ENCODE measurements at regions not wholly inside any gene's neighbourhood (a gene's known extent, or its start where the extent isn't known, plus 50 kb on each side); places are given as distances from the start of the nearest gene placed in this dataset.
A peak's percentile ranks its signal among the peaks of the same experiment; 100 is the strongest.

- no peak for TF ChIP-seq AR (CRISPR knock-in tag; IDR thresholded peaks at IDR 0.05)
- TF ChIP-seq CTCF (IDR thresholded peaks at IDR 0.05): no peak
- TF ChIP-seq TCF7 (CRISPR knock-in tag; IDR thresholded peaks at IDR 0.05; ENCODE audit: low read depth): no peak
- no peak for TF ChIP-seq SOX15 (CRISPR knock-in tag; IDR thresholded peaks at IDR 0.05)
- no peak for TF ChIP-seq NFATC4 (CRISPR knock-in tag; IDR thresholded peaks at IDR 0.05)
- TF ChIP-seq ZNF423 (CRISPR knock-in tag; IDR thresholded peaks at IDR 0.05): no peak
- no peak for TF ChIP-seq PRDM15 (CRISPR knock-in tag; IDR thresholded peaks at IDR 0.05)
Measured at GRCh38 chr14:97385727-97386126, 588.5 kb downstream of the VRK1 start (continued).

DNA sequence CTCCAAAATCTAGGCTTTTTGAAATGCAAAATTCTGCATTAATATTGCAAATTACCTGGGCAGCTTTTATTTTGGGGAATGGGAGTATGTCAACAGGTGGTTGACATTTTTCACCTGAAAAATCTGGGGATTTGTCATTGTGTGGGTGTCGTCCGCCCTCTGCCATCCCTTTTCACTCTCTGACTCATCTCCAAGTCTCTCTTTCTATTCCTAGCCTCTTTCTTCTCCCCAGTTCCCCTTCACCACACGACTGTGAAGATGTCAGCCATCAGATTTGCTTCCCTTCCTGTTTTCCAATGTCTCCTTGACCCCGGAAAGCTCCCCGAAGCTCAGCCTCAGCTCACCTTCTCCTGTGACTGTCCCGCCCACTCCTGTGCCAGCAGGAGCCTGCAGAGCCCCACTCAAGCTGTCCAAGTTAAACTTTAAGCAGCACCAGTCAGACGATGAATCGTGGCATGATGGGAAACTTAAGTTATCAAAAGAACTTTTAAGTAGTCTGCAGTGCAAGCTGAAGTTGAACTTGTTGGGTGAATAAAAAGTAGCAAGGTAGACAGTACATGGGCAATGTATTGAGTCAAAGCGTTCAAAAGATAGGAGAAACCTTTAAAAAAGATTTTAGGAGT, 590.2 kb downstream of the VRK1 start:
- no peaks in the 10 kb centered on the region for H3K9me3 Mint-ChIP-seq
- peaks cover 13% of the 10 kb centered on the region for H3K27me3 Mint-ChIP-seq (ENCODE audit: low read depth)
- POLR2A ChIA-PET: no interaction called here
- ATAC-seq (peak; percentile 31; the same call in 1 of the 2 replicates), DNase-seq (ENCODE audit: low spot score) (no peak)
- CTCF ChIA-PET: no interaction called here
- H3K27ac Mint-ChIP-seq: peak overlapping the region; percentile 20; the same call in 1 of the 2 replicates
- H3K4me1 Mint-ChIP-seq: peaks cover 50% of the 10 kb centered on the region
- peak overlapping the region; percentile 23; the same call in 1 of the 2 replicates for H3K4me3 Mint-ChIP-seq
- TF ChIP-seq PRDM15 (CRISPR knock-in tag; IDR thresholded peaks at IDR 0.05) (no peak), NR3C1 (CRISPR knock-in tag; conservative IDR thresholded peaks at IDR 0.05; ENCODE audit: low read depth) (no peak), MAX (CRISPR knock-in tag; IDR thresholded peaks at IDR 0.05) (peak; percentile 28; the same call in 1 of the 2 replicates)
- no peaks in the 10 kb centered on the region for H3K36me3 Mint-ChIP-seq

DNA sequence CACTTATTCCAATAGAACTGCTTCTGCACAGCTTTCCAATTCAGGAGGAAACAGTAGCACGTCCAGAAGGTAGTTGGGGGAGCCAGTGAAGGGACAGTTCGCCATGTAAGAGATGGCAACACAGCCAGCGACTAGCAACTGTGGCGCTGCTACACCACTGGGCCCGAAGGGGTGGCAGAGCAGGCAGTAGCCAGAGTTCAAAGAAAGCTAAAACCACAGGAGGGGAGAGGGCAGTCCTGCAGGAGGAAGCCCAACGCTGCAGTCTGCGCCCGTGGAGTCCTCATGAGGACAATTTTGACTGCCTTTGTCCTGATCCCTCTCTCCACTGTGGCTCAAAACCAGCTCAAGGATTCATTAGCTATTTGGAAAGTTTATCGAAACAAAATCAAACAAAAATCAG, 591.2 kb downstream of the VRK1 start:
- peaks cover 50% of the 10 kb centered on the region for H3K4me1 Mint-ChIP-seq
- ChIA-PET CTCF (interaction anchor here (0.8 kb wide), 1 partner anchor 203 kb away, joined by 3 read pairs; no protein-coding TSS in a partner anchor), POLR2A (no interaction called here)
- no peak overlapping the region for H3K27ac Mint-ChIP-seq
- peaks cover 11% of the 10 kb centered on the region for H3K27me3 Mint-ChIP-seq (ENCODE audit: low read depth)
- no peak for TF ChIP-seq FOXK1 (CRISPR knock-in tag; IDR thresholded peaks at IDR 0.05)
- no peak for TF ChIP-seq ZNF232 (CRISPR knock-in tag; IDR thresholded peaks at IDR 0.05)
- no peak for TF ChIP-seq SMAD4 (CRISPR knock-in tag; IDR thresholded peaks at IDR 0.05)
- ATAC-seq (peak; percentile 79), DNase-seq (ENCODE audit: low spot score) (no peak)
- no peaks in the 10 kb centered on the region for H3K36me3 Mint-ChIP-seq
- H3K4me3 Mint-ChIP-seq: no peak overlapping the region
- H3K9me3 Mint-ChIP-seq: no peaks in the 10 kb centered on the region

Measured in WTC11 (cell line).